ENCODE measurements at regions not wholly inside any gene's neighbourhood (a gene's known extent, or its start where the extent isn't known, plus 50 kb on each side); places are given as distances from the start of the nearest gene placed in this dataset.

- TF ChIP-seq, protein P1, sequence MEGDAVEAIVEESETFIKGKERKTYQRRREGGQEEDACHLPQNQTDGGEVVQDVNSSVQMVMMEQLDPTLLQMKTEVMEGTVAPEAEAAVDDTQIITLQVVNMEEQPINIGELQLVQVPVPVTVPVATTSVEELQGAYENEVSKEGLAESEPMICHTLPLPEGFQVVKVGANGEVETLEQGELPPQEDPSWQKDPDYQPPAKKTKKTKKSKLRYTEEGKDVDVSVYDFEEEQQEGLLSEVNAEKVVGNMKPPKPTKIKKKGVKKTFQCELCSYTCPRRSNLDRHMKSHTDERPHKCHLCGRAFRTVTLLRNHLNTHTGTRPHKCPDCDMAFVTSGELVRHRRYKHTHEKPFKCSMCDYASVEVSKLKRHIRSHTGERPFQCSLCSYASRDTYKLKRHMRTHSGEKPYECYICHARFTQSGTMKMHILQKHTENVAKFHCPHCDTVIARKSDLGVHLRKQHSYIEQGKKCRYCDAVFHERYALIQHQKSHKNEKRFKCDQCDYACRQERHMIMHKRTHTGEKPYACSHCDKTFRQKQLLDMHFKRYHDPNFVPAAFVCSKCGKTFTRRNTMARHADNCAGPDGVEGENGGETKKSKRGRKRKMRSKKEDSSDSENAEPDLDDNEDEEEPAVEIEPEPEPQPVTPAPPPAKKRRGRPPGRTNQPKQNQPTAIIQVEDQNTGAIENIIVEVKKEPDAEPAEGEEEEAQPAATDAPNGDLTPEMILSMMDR (optimal IDR thresholded peaks at IDR 0.05 in 1 of 3, IDR thresholded peaks at IDR 0.05 in 1 of 3, conservative IDR thresholded peaks at IDR 0.05 in 1 of 3; ENCODE audit: extremely low read depth in 1 of 3, insufficient read depth in 2 of 3, low read length in 3 of 3): no peak
- no peak for TF ChIP-seq EZH2 (IDR thresholded peaks at IDR 0.05; ENCODE audit: low read length)
Measured at GRCh38 chrX:2595258-2595657, 94.5 kb upstream of the DHRSX start.

Measured in keratinocyte (primary cell).